H54 (cell line): ENCODE measurements at regions not wholly inside any gene's neighbourhood (a gene's known extent, or its start where the extent isn't known, plus 50 kb on each side); places are given as distances from the start of the nearest gene placed in this dataset.

Experiments
- DNase-seq: peaks from one replicate; pipeline ENCODE4 v3.0.0; 2011; ENCODE audit warnings: low spot score, mixed read lengths; ENCODE audit not compliant: insufficient read length
- FAIRE-seq: peaks from 3 replicates; lab custom pipeline; 2011; peaks lifted over from hg19 to GRCh38; lab: Jason Lieb, UNC
- POLR2A ChIP-seq: IDR thresholded peaks from 2 replicates; pipeline ENCODE4 v1.6.1; 2011; ENCODE audit warnings: low read depth, mild to moderate bottlenecking, low read length

DNA sequence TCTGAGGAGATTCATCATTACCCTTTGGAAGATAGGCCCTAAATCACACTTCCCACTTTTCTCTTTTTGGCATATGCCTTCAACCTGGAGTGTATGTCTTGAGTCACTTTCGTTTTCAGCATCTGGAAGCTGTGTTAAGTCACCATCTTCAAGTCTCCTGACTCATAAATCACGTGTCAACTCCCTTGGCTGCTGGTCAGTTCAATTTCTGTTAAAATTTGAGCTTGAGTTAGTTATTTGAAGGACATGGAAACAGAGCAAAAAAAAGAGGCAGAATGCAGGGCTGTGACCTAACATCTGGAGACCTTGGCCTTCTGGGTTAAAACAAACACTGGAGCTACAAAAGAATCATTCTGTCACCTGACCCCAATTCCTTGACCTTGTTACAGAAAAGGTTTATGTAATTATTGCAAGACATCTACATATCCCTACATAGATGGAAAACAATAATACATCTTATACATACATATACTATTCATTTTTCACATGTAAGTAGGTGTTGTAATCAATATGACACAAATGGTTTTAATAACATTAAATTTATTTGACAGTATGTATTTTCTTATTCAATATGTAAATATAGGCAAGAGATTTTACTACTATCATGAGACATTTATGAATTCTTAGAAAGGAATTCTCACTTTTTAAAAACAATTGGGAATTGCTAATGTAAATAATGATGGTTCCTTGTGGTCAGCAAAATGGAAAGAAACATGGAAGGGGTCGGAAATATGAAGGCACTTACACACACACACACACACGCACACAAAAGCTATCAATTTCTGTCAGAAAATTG lies 169.7 kb upstream of the PHYHIPL start:
- peak; percentile 55 for DNase-seq
- no peak for TF ChIP-seq POLR2A
- FAIRE-seq, result peak; percentile 89

DNA sequence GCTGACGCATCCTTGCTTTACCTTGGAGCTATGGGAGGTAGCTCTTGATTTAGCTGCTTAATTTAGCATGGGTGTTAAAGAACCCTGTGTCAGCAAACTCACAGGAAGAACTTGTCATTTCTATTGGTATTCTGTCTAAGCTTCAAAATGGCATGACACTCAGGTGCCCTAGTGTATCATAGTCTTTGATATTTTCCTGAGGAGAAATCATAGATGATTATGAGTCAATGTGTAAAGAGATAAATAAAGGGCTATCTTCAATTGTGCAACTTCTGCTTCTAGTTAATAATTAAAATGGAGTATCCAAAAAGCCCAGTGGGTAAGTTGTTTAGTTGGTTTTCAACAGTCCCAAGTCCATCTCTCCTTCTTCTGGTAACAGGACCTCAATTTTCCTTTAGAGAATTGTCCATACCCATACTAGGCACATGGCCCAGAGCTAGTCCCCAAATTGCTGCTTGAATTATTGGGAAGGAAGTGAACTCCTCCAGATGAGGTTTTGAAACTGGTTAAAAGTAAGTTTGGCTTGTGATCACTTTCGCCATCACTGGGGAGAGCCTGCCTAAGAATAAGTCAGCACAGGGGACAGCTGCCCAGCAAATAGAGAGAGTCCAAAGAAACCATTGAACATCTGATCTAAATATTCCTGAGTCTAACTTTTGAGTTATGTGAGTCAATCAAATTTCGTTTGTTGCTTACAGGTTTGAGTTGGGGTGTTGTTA lies 169.0 kb upstream of the PHYHIPL start:
- FAIRE-seq, result no peak
- DNase-seq, result no peak
- no peak for TF ChIP-seq POLR2A

DNA sequence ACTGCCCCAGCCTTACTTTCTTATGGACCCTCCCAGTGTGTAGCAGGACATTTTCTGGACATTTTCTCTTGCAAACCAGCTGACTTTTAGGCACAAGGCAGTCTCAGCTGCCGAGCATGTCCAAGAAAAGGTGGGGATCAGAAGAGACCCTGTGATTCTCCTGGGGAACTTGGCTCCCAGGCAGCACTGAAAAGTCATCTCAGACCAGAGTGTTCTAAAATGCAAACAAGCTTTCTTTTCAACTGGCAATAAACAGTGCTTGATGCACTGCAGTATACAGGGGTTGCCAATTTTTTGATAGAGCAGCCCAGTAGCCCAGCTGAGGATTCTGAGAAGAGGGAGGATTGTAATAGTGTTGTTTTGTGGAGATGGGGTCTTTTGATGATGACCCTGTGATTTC lies 168.0 kb upstream of the PHYHIPL start:
- no peak for FAIRE-seq
- no peak for TF ChIP-seq POLR2A
- DNase-seq, result no peak

- DNase-seq, result no peak
- no peak for FAIRE-seq
- no peak for TF ChIP-seq POLR2A
Observed at GRCh38 chr10:59011972-59012632, 164.3 kb upstream of the PHYHIPL start.

DNA sequence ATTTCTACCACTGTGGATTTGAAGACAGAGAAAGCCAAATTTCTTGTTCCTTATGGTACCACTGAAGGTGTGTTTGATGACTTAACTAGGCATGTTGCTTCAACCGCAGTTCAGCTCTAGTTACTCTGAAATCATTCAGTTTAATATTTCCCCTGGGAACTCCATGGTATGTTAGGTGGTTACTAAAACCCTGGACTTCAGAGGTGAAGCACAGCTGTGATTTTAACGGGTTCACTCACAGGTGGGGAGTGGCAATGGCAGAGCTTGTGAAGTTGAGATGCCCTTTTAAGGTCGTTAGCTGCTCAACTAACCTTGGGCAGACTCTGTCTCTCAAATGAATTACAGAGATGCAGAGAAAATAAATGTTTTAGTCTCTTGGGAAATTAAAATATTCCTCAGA lies 163.6 kb upstream of the PHYHIPL start:
- FAIRE-seq, result peak; percentile 30
- DNase-seq, result no peak
- TF ChIP-seq POLR2A, result no peak

GRCh38 chr10:59016043-59016442 lies 160.4 kb upstream of the PHYHIPL start:
- DNase-seq, result no peak
- TF ChIP-seq POLR2A, result no peak
- FAIRE-seq, result no peak

- FAIRE-seq (peak; percentile 53), DNase-seq (no peak)
- TF ChIP-seq POLR2A, result no peak
Observed at GRCh38 chr10:59018977-59019376, 157.5 kb upstream of the PHYHIPL start.

DNA sequence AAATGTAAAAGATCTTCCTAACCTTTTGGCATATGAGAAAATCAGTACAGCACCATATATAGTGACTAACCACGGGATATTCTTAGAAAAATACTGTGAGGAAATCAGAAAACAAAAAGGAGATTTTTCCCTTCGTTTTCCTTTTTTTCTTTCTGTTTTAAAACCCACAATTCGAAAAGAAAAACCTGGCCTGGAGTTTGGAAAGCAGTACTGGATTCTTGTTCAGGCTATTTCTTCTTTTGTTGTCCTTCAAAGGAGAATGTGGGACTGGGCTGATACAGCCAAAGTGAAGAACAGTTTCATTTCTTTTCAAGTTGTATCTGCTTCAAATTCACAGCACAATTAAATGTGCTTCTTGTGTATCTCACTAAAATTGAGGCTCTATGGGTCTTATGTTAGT lies 156.8 kb upstream of the PHYHIPL start:
- DNase-seq (no peak), FAIRE-seq (peak; percentile 41)
- TF ChIP-seq POLR2A, result no peak

DNA sequence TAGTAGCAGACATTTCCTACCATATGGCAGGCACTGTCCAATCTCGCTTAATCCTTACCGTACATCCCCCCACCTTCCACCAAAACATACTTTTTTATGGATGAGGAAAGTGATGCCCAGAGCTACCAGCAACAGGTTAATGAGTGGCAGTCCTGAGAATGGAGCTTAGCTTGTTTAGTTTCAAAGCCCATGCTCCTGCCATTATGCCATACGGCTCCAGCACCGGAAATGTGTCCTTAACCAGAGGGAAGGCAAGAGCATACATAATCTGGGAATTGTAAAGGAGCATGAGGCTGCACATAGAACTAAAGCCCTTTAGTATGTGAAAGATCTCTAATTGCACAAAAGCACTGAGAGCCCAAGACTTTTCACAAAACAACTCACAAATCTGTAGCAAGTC lies 155.9 kb upstream of the PHYHIPL start:
- FAIRE-seq (no peak), DNase-seq (no peak)
- no peak for TF ChIP-seq POLR2A

GRCh38 chr10:59025981-59026765 lies 150.3 kb upstream of the PHYHIPL start:
- DNase-seq (no peak), FAIRE-seq (no peak)

DNA sequence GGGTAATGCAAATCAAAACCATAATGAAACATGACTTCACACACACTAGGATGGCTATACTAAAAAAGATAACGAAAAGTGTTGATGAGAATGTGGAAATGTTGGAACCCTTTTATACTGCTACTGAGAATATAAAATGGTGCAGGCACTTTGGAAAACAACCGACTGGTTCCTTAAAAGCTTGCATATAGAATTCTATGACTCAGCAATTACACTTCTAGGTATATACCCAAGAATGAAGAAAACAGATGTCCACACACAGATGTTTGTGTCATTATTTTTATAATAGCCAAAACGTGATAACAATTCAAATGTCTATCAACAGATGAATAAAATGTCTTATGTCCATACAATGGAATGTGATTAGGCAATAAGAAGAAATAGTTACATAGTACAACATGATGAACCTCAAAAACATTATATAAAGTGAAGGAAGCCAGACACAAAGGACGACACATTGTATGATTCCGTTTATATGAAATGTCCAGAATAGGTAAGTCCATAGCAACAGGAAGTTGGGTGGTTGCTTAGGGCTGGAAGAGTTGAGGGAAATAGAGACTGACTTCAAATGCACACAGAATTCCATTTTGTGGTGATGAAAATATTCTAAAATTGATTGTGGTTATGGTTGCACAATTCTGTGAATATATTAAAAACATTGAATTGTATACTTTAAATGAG lies 148.3 kb upstream of the PHYHIPL start:
- FAIRE-seq, result peak; percentile 76
- TF ChIP-seq POLR2A, result no peak

More at GRCh38 chr10:59025981-59026765, 150.3 kb upstream of the PHYHIPL start:
- no peak for TF ChIP-seq POLR2A

GRCh38 chr10:59033622-59034021 lies 142.8 kb upstream of the PHYHIPL start:
- no peak for DNase-seq
- no peak for FAIRE-seq
- TF ChIP-seq POLR2A, result no peak

More for the DNA sequence above, 148.3 kb upstream of the PHYHIPL start:
- no peak for DNase-seq
